NCI-H128 (cell line): ENCODE measurements at regions not wholly inside any gene's neighbourhood (a gene's known extent, or its start where the extent isn't known, plus 50 kb on each side); places are given as distances from the start of the nearest gene placed in this dataset.

ENCODE experiments used
- DNase-seq: peaks from one replicate; lab custom pipeline; 2025; ENCODE audit not compliant: unreplicated experiment; lab: John Stamatoyannopoulos, UW

DNA sequence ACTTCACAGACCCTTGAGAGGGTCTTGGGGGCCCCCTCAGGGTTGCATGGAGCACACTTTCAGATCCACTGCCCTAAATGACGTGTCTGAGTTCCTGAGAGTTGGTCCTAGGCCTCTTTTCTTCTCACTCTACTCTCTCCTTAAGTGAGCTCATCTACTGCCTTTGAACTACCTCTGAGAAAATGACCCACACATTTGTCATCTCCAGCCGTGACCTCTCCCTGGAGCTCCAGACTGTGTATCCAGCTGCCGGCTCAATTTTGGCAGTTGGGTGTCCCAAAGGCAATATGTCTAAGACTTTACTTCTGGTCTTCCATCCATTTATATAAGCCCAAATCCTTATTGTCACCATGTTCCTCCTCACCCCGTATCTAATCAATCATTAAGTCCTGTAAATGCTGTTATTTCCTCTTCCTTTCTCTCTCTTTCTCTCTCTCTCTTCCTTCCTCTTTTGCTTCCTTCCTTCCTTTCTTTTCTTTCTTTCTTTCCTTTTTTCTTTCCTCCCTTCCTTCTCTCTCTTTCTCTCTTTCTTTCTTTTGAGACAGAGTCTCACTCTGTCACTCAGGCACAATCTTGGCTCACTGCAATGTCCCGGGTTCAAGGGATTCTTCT lies 51.2 kb upstream of the HSPA9 start:
- no peak for DNase-seq

DNA sequence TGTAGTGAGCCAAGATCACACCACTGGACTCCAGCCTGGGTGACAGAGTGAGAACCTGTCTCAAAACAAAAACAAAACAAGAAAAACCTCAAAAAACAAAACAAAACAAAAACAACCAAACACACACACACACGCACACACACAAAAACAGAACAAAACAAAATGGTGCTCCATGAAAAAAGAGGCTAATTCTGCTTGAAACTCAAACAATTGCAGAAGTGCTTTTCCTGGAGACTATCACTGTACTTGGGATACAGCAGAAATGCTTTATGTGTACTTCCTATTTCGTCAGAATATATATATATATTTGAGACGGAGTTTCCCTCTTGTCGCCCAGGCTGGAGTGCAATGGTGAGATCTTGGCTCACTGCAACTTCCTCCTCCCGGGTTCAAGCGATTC lies 49.9 kb upstream of the HSPA9 start:
- no peak for DNase-seq
